ENCODE measurements at regions not wholly inside any gene's neighbourhood (a gene's known extent, or its start where the extent isn't known, plus 50 kb on each side); places are given as distances from the start of the nearest gene placed in this dataset.

GRCh38 chr18:57991552-57991951 lies 52.5 kb upstream of the NEDD4L start:
- ATAC-seq (replicated peaks): no peak
- H3K9me3 Mint-ChIP-seq: no peaks in the 10 kb centered on the region

GRCh38 chr18:57989536-57989935 lies 54.5 kb upstream of the NEDD4L start:
- H3K27ac Mint-ChIP-seq: no peak overlapping the region
- no peaks in the 10 kb centered on the region for H3K4me1 Mint-ChIP-seq
- ATAC-seq (replicated peaks): no peak
- no peak overlapping the region for H3K4me3 Mint-ChIP-seq
- peaks cover 8% of the 10 kb centered on the region for H3K27me3 Mint-ChIP-seq
- H3K9me3 Mint-ChIP-seq: no peaks in the 10 kb centered on the region
- no peaks in the 10 kb centered on the region for H3K36me3 Mint-ChIP-seq (ENCODE audit: low read depth)

More at GRCh38 chr18:57991552-57991951, 52.5 kb upstream of the NEDD4L start:
- no peaks in the 10 kb centered on the region for H3K36me3 Mint-ChIP-seq (ENCODE audit: low read depth)
- H3K27ac Mint-ChIP-seq: no peak overlapping the region
- H3K27me3 Mint-ChIP-seq: peaks cover 15% of the 10 kb centered on the region
- no peak overlapping the region for H3K4me3 Mint-ChIP-seq
- H3K4me1 Mint-ChIP-seq: no peaks in the 10 kb centered on the region

DNA sequence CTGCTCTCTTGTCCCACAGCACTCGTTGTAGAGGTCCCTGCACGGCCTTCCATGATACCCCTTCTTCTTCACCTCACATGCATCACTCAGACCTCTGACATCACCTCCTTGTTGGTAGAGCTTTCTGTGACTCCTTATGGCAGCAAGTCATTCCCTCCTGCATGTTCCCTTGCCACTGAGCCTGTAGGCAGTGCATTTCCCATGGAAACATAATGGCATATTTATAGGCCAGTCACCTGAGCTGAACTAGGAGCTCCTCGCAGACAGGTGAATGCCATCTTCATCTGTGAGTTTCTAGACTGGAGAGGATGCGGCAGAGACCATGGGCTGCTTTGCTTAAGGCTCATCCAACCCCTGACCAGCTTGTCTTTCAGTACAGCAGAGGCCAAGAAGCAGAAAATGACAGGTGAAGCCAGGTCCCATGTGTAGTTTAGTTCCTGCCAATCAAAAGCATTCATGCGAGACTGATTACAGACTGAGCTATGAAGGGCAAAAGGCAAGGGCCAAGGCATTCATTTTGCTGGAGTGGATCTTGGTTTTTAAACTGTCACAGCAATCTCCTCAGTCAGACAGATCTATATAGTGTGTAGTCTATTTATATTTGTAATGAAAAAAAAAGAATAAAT lies 59.4 kb upstream of the NEDD4L start:
- H3K9me3 Mint-ChIP-seq: no peaks in the 10 kb centered on the region
- no peak overlapping the region for H3K27ac Mint-ChIP-seq
- H3K4me1 Mint-ChIP-seq: no peaks in the 10 kb centered on the region
- H3K36me3 Mint-ChIP-seq (ENCODE audit: low read depth): no peaks in the 10 kb centered on the region
- H3K27me3 Mint-ChIP-seq: peaks cover 3% of the 10 kb centered on the region
- ATAC-seq (replicated peaks): no peak
- H3K4me3 Mint-ChIP-seq: no peak overlapping the region

- no peaks in the 10 kb centered on the region for H3K4me1 Mint-ChIP-seq
These were observed 60.1 kb upstream of the NEDD4L start for GRCh38 chr18:57983965-57984364.

DNA sequence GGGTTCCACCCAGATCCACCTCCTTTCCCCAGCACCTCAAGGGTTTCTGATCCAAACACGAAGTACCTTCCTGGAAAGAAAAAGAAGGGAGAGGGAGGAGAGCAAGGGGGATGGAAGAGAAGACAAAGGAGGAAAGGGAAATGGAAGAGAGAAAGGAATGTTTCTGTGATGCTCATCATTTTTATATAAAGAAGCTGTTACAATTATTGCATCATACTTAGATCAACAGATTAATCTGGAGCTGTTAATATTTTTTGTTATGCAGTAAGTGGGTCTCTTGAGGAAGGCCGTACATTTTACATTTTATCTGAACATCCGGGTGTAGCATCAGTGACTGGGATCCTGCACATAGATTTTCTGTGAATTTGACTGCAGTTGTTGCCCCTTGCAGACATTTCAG lies 60.6 kb upstream of the NEDD4L start:
- Mint-ChIP-seq H3K27ac (no peak overlapping the region), H3K4me1 (no peaks in the 10 kb centered on the region), H3K36me3 (ENCODE audit: low read depth) (no peaks in the 10 kb centered on the region), H3K4me3 (no peak overlapping the region), H3K9me3 (no peaks in the 10 kb centered on the region), H3K27me3 (peaks cover 3% of the 10 kb centered on the region)
- no peak for ATAC-seq (replicated peaks)

More at GRCh38 chr18:57983965-57984364, 60.1 kb upstream of the NEDD4L start:
- Mint-ChIP-seq H3K36me3 (ENCODE audit: low read depth) (no peaks in the 10 kb centered on the region), H3K4me3 (no peak overlapping the region), H3K27me3 (peaks cover 3% of the 10 kb centered on the region), H3K27ac (no peak overlapping the region), H3K9me3 (no peaks in the 10 kb centered on the region)
- ATAC-seq (replicated peaks): no peak

DNA sequence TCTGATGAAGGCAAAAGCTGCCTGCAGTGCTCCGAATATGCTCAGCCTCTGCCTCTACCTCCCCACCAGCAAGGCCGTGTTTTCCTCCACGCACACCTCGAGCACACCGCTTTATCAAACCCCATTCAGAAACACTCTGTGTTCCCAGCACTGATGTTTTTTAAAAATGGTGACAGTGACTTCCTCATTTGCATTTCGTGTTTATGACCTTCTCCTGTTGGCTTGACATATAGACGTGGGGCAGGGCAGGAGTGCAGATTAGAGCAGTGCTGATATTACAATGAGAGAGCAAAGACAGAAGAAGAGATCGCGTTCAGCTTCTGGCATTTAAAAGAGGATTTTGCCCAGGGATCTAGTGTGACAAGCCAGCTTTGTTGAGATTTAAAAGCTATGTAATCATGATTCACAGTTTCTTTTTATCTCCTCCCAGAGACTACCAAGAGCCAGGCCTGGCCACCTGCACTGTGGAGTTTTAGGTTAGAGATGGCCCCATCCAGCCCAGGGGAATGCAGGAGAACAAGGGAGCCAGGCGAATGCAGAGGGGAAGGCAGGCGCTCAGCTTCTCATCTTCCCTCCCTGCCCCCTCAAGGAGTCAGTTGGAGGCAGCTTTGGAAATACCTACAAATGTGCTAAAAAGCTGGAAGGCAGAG lies 61.5 kb upstream of the NEDD4L start:
- Mint-ChIP-seq H3K27me3 (no peaks in the 10 kb centered on the region), H3K27ac (no peak overlapping the region), H3K9me3 (no peaks in the 10 kb centered on the region), H3K4me3 (no peak overlapping the region), H3K36me3 (ENCODE audit: low read depth) (no peaks in the 10 kb centered on the region), H3K4me1 (no peaks in the 10 kb centered on the region)
- ATAC-seq (replicated peaks): no peak

DNA sequence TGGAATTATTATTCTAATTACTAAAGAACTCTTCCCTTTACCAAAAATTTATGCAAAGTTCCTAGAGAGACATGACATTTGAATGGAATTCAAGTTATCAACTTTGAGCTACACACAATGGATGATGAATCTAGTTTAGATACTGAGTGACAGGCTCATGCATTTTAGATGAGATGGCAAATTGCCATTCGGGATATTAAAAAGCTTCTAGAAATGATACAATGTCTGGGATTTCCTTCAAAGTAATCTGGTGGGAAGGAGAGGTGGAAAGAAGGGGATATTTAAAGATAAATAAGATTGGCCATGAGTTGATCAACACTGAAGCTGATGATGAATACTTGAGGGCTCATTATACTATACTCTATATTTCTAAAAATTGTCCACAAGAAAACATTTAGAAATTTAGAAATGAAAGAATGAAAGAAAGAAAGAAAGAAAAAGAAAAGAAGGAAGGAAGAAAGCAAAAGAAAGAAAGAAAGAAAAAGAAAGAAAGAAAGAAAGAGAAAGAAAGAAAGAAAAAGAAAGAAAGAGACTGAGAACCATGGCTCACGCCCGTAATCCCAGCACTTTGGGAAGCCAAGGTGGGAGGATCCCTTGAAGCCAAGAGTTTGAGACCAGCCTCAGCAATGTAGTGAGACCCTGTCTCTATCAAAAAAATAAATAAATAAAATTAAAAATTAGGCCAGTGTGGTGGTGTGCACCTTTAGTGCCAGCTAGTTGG lies 62.6 kb upstream of the NEDD4L start:
- Mint-ChIP-seq H3K27ac (no peak overlapping the region), H3K9me3 (no peaks in the 10 kb centered on the region), H3K4me1 (no peaks in the 10 kb centered on the region), H3K27me3 (no peaks in the 10 kb centered on the region), H3K4me3 (no peak overlapping the region), H3K36me3 (ENCODE audit: low read depth) (no peaks in the 10 kb centered on the region)
- ATAC-seq (replicated peaks): no peak

- Mint-ChIP-seq H3K4me3 (no peak overlapping the region), H3K9me3 (no peaks in the 10 kb centered on the region), H3K27me3 (peaks cover 5% of the 10 kb centered on the region), H3K36me3 (ENCODE audit: low read depth) (no peaks in the 10 kb centered on the region), H3K27ac (no peak overlapping the region), H3K4me1 (no peaks in the 10 kb centered on the region)
- ATAC-seq (replicated peaks): no peak
These were observed 63.3 kb upstream of the NEDD4L start for GRCh38 chr18:57980573-57981307.

- Mint-ChIP-seq H3K36me3 (ENCODE audit: low read depth) (no peaks in the 10 kb centered on the region), H3K4me3 (no peak overlapping the region), H3K4me1 (no peaks in the 10 kb centered on the region), H3K27me3 (peaks cover 16% of the 10 kb centered on the region), H3K27ac (no peak overlapping the region), H3K9me3 (no peaks in the 10 kb centered on the region)
- no peak for ATAC-seq (replicated peaks)
These were observed 67.7 kb upstream of the NEDD4L start for GRCh38 chr18:57976230-57976773.

DNA sequence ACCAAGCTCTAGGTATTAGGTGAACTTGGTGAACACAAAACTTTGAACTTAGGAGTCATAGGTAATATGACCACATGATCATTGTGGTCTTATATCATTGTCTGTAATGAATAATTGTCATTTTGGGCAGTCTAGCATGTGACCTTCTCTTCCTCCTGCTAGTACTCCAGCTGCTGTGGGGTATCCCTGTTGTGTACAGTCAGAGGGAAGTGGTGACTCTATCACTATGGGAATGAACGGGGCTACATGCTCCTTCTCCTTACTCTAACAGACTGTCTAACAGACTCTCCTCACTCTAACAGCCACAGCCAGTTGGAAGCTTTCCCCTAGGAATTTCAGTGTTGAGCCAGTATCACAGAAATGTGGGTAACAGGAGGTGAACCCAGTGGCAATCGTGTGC lies 68.2 kb upstream of the NEDD4L start:
- no peak overlapping the region for H3K4me3 Mint-ChIP-seq
- H3K36me3 Mint-ChIP-seq (ENCODE audit: low read depth): no peaks in the 10 kb centered on the region
- H3K27me3 Mint-ChIP-seq: peaks cover 16% of the 10 kb centered on the region
- no peak for ATAC-seq (replicated peaks)
- H3K9me3 Mint-ChIP-seq: no peaks in the 10 kb centered on the region
- H3K4me1 Mint-ChIP-seq: no peaks in the 10 kb centered on the region
- no peak overlapping the region for H3K27ac Mint-ChIP-seq

GRCh38 chr18:57974585-57975265 lies 69.3 kb upstream of the NEDD4L start:
- peaks cover 5% of the 10 kb centered on the region for H3K4me1 Mint-ChIP-seq
- no peak for ATAC-seq (replicated peaks)
- no peak overlapping the region for H3K4me3 Mint-ChIP-seq
- H3K27ac Mint-ChIP-seq: no peak overlapping the region
- H3K27me3 Mint-ChIP-seq: peaks cover 16% of the 10 kb centered on the region
- H3K36me3 Mint-ChIP-seq (ENCODE audit: low read depth): no peaks in the 10 kb centered on the region
- no peaks in the 10 kb centered on the region for H3K9me3 Mint-ChIP-seq

GRCh38 chr18:57973889-57974288 lies 70.1 kb upstream of the NEDD4L start:
- no peaks in the 10 kb centered on the region for H3K36me3 Mint-ChIP-seq (ENCODE audit: low read depth)
- H3K4me3 Mint-ChIP-seq: no peak overlapping the region
- H3K4me1 Mint-ChIP-seq: peaks cover 5% of the 10 kb centered on the region
- ATAC-seq (replicated peaks): no peak
- no peaks in the 10 kb centered on the region for H3K9me3 Mint-ChIP-seq
- peaks cover 19% of the 10 kb centered on the region for H3K27me3 Mint-ChIP-seq
- no peak overlapping the region for H3K27ac Mint-ChIP-seq

DNA sequence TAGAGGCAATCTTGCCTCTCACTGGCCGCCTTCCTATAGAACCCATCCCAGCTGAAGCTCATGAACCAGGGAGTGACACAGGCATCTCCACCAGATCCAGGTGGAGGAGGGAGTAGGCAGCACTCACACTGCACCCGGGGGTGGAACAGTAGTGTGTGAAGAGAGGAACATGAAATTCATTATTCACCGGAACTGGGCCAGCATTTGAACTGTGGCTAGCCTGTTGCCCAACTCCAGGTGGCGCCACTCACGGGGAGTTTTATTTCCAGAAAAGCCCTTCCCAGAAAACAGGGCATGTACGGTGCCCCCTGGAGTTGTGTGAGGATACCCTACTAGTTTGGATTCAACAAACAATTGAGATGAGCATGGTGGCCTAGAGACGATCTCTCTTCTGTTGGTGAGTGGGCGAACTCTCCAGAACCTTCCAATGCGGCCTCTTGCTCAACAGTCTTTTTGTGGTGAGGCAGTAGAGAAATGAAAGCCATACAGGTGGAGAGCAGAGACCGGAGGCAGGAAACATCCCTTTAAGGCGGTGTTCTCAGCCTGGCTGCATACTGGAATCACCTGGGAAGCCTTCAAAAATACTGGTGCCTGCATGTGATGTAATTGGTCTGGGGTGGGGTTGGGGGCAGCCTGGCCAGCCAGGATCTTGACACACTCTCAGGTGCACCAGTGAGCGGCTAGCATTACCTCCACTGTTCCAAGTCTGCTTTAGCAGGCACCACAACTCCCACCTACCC lies 73.5 kb upstream of the NEDD4L start:
- Mint-ChIP-seq H3K36me3 (ENCODE audit: low read depth) (no peaks in the 10 kb centered on the region), H3K4me1 (peaks cover 5% of the 10 kb centered on the region), H3K9me3 (no peaks in the 10 kb centered on the region), H3K27me3 (peaks cover 16% of the 10 kb centered on the region), H3K4me3 (no peak overlapping the region), H3K27ac (no peak overlapping the region)
- no peak for ATAC-seq (replicated peaks)
